ENCODE measurements at regions not wholly inside any gene's neighbourhood (a gene's known extent, or its start where the extent isn't known, plus 50 kb on each side); places are given as distances from the start of the nearest gene placed in this dataset.

DNA sequence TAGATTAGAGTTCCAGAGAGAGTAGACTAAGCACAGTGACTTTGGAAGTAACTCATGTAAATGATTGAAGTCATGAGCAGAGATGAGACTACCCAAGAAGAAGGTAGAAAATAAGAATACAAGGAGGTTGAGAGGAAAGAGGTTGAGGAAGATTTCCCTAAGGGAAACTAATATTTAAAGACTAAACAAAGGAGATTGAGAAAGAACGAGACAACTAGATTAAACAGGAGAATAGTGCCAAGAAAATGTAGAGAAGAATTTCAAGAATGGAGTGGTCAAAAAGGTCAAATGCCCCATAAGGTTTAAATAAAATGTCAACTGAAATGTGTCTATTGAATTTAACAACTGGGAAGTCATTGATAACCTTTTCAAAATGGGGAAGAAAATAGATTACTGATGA is 59.0 kb downstream of the RPS29 start:
- no peak for DNase-seq

DNA sequence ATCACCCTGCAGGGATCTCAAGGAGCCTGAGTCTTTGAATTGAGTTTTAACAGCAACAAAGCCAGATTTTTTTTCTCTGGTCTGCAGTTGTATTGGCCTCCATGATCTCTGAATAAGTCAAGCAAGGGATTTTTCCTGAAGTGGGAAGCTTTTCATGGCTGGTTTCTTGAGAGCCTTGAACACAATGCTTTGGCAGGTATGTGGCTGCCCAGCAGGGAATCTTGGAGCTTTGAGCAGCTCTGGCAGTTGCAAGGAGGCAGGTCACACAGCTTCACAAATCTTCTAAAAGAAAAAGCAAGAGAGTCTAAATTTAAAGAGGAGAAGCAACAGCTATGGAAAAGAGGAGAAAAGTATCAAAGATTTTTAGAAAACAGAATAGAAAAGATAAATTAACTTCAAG is 60.1 kb downstream of the RPS29 start:
- no peak for DNase-seq

DNA sequence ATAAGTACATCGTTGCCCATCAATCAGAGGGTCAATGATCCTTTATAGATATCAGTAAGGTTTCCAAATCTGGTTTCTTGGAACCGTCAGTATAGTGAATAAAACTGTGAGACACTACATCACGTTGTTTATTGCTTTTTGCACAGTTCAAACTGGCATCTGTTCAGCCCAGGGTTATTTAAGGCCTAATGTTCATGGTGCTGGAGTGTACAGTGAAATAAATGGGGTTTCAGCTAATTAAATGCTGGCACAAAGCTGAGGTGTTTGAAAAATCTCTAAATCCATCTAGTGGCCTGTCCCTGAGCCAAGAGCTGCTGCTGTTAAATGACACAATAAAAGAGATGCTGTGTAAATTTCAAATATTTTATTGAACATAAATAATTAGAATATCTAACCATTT is 69.9 kb downstream of the RPS29 start:
- DNase-seq, result no peak

DNA sequence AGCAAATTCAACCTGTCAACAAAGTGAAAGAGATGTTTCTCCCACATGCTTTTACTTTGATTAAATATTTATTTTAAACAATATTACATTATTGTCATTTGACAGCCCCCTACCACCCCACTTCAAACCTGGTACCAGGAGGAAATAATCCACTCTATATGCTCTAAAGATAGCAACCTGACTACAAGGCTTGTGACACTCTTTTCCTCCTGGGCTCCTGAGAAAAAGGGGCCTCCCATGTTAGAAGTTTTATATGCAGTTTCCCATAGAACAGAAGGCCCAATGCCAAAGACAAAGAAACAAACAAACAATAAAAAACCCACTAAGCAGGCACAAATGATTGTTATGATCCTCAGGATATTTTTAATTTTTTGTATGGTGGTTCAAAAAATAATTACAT is 73.6 kb downstream of the RPS29 start:
- DNase-seq, result no peak

DNA sequence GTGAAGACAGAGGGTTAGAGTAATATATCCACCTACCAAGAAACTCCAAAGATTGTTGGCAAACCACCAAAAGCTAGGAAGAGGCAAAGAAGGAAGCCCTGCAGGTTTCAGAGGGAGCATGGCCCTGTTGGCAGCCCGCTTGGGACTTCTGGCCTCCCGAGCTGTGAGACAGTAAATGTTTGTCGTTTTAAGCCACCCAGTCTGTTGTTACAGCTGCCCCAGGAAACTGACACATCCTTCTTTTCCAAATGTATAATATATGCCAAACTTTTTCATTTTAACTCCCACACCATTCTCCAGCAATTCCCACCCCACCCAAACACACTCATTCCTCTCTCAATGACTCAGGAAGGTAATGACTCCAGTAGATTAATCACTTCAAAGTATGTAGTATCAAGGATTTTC is 74.0 kb downstream of the RPS29 start:
- DNase-seq, result no peak

DNA sequence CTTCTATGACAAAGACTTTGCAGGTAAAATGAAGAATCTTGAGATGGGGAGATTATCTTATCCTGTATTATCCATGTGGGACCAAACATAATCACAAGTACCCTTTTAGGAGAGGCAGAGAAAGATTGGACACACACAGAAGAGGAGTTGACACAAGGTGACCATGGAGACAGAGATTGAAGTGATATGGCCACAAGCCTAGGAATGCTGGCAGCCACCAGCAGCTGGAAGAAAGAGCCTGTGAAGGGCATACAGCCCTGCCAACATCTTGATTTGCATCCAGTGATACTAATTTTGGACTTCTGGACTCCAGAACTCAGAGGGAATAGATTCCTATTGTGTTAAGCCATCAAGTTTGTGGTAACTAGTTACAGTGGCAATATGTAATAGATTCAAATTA is 78.1 kb downstream of the RPS29 start:
- DNase-seq, result no peak

DNA sequence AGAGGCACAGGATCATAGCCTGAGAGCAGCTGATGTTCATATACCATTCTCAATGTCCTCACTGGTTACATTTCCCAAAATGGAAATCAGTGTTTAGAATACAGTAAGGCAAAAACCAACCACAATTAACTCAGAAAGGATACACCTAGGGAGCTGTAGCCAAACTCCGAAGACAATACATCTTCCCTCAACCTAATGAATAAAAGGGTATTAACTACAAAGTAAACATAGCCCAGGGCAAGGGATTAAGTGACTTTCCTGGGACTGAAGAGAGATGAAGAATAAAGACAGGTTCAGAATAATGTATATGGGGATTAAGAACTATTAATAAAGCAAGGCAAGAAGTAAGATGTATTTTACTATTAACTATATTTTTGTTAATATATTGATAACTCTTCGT is 79.5 kb downstream of the RPS29 start:
- DNase-seq, result no peak

DNA sequence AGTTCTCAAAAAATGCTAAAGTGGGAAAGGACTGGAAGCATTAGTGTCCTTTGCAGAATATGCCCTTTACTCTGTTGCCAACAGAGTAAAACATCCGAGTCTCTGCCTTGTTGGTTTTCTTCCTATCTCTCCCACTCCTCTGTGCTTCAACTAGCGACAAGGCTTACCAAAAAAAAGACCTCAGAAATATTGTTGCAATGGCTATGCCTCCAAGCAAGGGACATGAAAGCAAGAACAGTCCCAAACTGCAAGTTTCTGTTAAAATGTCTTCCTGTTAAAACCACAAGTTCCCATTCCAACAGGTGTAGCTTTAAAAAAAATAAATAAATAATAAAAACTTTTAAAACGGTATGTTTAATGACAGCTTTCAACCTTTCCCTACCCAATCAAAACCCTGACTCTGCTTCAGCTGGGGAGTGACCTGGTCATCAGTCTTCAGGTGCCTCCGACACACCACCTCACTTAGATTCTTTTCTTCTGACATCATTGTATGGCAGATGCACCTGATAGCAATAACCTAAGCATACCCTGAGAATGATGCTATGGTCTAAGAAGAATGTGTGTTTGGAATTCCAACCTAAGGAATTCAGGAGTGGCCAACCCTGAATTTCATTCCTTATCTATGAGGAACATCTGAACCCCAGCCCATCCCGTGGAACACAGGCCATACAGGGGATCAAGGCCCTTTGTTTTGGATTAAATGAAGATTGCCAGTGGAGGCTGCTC is 81.0 kb downstream of the RPS29 start:
- DNase-seq, result no peak

DNA sequence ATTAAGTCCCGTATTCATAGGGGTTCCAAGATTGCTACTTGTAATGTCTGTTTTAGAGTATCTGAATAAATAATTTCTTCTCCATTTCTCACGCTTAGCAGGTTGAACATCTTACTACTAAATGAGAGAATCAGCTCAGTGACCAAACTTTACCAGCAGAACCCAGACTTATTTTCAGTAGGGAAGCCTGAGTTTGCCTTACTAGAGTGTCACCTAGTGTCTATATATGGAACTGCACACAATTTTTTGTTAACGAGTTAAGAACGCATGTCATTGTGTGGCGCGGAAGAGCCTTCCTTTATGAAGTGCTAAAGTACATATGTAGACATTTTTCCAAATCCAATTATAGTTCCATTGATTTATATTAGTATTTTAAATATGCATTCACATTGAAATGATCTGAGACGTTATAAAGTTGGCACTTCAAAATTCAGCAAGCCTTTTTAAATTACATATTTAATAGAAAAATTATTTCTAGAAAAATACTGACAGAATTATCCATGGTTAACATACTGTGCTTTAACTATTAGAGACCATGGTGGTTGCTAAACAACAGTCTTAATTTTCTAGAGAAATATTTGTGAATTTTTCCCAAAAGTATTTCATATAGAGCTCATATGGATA is 88.3 kb downstream of the RPS29 start:
- DNase-seq, result peak; percentile 52

DNA sequence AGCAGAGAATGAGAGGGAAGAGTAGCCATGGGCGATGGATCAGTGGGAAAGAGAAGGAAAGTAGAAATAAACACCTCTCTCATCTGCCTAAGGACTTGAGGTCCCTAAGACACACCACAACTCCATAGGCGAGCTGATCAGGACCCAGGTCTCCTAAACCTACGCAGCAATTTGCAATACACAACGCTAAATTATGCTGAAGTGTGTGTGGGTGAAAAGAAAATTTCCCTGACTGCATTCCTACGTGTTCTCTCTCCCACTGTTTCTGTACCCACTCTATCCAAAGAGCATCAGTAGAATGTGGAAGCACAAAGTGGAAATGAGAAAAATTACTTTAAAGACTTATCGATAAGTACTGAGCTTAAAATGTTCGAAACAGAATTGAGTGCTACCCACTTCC is 88.9 kb downstream of the RPS29 start:
- no peak for DNase-seq

DNA sequence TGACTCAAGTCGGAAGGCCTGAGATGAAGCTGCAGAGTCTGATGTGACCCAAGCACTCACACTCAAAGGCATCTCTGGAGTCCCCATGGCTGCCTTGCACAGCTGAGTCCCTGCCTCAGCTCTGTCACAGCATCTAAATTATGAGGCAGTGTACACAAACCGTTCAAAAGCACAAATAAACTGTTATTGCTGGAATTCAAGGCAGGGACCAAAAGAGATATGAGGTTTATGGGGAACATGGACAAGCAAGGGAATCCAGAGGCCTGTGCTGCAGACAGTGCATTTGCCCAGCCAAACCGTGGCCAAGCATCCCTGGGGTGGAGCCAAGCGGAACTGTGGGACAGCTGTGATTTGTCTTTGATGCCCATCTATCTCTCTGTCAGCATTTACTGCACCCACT is 91.3 kb downstream of the RPS29 start:
- no peak for DNase-seq

DNA sequence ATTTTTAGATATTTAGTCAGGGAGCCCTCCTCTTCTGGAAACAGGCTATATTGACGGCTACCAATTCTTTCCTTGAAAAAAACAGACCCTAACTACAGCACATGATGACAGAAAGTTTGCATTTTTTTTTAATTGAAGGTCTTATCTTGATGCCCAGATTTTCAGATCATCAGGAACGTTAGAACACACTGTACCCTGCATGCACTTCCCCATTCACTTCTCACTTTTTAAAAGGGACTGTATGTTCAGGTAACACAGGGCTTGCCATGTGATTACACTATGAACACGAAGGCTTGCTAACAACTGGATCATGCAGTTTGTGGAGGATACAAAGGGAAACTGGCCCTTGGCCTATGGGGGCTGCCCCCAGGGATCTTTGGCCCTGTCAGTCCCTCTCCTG is 92.6 kb downstream of the RPS29 start:
- no peak for DNase-seq

DNA sequence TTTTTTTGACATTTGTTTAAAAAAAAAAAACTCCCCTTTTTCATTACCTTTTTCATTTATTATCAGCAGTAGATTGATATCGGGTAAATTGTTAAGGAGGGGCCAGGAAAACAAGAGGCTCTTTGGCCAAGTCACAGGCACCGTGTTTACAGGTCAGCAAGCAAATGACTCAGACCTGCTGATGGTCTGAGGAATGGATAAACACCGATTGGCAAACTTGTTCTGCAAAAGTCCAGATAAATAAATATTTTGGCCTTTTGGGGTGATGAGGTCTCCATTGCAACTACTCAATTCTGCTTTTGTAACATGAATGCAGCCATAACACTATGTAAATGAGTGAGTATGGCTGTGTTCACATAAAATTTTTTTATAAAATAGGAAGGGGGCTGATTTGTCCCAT is 94.0 kb downstream of the RPS29 start:
- DNase-seq, result no peak

DNA sequence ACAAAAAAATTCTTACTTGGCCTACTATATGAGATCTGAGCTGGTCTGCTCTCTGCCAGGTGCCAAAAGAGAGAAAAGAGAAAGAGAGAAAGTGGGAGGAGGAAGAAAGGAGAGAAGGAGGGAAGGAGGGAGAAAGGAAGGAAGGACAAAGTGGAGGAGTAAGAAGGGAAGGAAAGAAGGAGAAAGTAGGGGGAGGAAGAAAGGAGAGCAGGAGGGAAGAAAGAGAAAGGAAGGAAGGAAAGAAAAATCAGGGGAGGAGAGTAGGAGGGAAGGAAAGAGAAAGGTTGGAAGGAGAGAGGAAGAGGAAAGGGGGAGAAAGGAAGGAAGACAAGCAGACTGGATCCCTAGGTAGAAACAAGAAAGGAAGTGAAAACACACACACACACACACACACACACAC is 96.8 kb downstream of the RPS29 start:
- no peak for DNase-seq

DNA sequence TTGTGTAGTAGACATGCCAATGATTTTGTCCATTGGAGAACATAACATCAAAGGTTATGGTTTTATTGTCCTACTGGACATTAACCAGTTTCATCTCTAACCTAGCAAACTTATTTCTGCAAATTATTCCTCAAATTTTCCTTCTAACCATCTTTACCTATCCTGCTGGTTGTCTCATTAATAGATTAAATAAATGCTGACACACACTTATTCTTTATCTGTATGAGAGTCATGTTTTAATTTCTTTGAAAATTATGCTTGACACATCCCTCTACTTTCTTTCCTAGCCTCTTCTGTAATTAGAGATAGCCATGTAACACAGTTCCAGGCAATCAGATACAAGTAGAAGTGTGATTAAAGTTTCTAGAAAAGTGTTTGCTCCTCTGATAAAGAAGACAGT is 98.9 kb downstream of the RPS29 start:
- DNase-seq, result no peak

DNA sequence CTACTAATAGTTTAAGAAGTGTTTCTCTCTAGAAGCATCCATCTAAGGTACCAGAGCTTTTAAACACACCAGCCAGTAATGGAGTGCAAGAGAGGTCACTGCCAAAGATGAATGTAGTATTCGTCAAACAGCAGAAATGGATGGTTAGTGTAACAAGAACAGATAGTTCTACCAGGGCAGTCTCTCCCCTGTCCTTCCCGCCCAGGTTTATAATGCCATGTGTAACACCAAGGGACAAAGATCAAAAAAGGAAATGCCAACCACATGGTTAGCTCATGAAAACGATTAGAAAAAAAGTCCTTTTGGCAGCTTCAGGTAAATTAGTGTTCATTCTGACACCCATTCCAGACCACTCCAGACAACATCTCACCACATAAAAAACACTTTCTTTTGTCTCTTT is 100.9 kb downstream of the RPS29 start:
- no peak for DNase-seq

DNA sequence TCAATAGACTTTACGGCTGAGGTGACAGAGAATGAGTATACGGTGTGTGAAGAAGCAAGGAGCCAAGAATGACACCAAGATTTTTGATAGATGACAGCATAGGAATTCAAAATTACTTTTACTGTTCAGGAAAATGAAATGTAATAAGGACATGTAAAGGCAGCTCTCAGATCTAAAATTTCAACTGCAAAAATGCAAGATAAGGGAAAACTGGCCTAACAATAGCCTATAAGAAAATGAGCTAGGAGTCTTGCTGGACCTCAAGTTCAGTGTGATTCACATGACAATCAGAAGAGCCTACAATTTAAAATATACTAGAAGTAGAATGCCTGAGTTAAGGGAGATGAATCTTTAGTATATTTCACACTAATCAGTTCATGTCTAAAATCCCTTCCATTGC is 102.0 kb downstream of the RPS29 start:
- DNase-seq, result no peak

DNA sequence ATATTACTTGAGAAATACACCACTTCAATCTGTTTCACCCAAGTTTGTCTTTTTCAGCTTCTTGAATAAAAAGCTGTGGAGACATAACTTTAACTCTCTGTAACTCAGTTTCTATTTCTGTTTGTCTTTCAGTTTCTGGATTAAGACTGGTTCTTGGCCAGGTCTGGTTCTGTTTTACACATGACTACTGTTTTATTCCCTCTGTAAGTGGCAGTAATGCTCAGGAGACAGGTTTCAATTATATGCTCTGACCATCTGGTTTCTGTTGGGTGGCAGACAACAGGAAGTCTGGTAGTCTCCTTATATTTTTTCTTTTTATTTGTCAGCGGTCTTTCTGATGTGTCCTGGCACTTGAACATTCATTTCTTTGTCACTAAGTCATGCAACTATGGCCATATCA is 102.9 kb downstream of the RPS29 start:
- no peak for DNase-seq

DNA sequence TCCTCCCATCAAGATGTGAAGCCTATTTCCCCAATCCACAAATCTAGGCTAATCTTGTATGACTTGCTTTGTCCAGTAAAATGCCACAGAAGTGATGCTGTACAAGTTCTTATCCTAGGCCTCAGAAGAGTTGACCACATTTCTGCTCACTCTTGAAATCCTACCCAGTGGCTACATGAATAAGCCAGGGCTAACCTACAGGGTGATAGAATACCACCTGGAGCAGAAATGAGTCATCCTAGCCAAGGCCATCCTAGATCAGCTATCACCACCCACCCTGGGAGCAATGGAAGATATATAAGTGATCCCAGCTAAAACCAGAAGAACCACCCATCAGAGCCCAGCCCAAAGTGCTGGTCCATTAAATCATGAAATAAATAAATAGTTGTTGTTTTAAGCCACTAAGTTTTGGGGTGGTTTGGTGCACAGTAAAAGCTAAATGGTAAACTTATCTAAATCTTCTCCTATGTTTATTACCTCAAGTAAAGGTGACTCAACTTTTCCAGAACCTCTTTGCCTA is 105.1 kb downstream of the RPS29 start:
- no peak for DNase-seq

DNA sequence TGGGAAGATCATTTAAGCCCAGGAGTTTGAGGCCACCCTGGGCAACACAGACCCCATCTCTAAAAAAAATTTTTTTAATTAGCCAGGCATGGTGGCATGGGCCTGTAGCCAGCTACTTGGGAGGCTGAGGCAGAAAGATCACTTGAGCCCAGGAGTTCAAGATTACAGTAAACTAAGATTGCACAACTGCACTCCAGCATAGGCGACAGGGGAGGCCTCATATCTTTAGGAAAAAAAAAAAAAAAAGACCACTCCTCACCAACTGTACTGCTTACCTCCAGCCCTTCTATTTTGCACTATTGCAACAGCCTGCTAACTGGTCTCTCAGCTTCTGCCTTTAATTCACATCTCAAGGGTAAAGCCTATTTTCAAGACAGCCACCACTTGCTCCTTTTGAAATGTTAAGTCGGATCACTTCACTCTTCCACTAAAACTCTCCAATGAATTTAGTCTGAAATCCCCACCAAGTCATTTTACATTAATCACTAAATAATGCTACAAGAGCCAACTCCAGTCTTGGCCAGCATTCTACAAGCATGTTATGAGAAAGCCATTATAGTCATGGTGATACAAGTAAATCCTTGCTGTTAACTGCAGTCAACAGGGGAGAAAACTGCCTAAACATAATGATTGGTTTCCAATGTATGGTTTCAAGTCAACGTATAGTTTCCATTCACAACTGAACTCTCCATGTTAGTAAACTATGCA is 106.0 kb downstream of the RPS29 start:
- no peak for DNase-seq

DNA sequence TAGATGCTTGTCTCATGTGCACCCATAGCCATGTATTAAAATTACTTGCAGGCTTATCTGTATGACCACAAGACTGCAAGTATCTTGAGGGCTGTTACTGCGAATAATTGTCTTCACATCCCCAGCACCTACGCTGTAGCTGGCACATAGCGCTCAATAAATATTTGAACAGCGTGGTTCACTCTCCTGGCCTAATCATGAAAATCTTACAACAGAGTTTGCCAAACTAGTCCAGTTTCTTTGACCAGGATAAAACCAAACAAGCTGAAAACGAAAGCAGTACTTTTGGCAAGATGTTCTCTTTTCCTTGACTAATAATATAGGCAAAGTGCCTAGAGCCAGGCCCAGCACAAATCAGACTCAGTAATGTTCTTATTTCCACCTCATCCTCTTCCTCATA is 106.7 kb downstream of the RPS29 start:
- DNase-seq, result no peak

DNA sequence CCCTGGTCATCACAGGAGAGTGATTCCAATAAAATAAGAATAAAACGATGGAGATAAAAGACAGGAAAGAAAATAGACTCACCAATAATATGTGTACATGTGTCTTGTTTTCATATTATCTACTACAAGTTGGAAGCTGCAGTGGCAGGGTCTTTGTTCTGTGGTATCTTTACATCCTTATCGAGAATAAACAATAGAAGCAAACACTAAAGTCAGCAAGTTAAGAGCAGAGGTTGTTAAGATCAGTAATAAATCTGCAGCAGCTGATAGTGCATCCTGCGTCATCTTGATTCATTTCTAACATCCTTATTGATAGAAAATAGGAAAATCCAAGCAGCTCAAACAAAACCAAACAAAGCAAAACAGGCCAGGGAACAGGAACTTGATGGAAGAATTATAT is 107.4 kb downstream of the RPS29 start:
- no peak for DNase-seq

DNA sequence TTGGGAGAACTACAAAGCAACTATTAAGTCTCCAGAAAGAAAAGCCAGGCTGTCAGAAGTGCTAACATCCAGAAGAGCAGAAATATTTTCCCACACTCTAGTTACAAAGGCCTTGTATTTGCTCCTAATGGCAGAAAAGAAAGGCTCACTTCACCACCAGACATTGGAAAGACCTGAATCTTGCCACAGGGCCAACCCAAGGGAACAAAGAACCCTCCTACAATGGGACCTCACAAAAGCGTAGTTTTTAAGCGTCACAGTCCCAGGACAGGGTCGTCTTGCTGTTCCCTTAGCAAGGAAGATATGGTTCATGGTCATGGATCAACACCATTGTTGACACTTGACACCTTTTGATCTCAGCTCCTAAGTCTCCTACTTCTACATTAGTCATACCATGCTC is 119.1 kb downstream of the RPS29 start:
- no peak for DNase-seq

DNA sequence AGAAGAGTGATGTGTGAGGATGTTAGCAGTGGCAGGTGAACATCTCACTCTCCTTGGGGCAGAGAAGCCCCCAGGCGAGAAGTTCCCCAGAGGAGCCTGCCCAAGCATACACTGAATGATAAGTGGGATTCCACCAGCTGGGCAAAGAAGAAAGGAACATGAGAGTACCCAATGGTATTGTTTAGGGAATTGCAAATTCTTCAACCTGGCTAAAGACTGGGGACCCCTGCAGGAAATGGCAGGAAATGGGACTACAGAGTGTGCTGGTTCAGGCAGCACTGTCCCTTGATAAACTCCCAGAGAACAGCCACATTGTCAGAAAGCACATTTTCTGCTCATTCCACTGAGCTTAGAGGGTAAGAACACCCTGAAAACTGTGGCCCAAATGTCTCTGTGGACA is 121.3 kb downstream of the RPS29 start:
- DNase-seq, result no peak

Data from NCI-H2171 (cell line).